ENCODE measurements at regions not wholly inside any gene's neighbourhood (a gene's known extent, or its start where the extent isn't known, plus 50 kb on each side); places are given as distances from the start of the nearest gene placed in this dataset.

GRCh38 chr5:68953875-68954617, 139.8 kb upstream of the SLC30A5 start:
- no peaks in the 10 kb centered on the region for H3K9me3 ChIP-seq (ENCODE audit: control insufficient read depth, insufficient read depth, low read depth, low read length)
- TF ChIP-seq ZNF513 (tag by site-specific recombination; IDR thresholded peaks at IDR 0.05): no peak
- TF ChIP-seq ZFP69B (tag by site-specific recombination; IDR thresholded peaks at IDR 0.05): no peak
- no peak for TF ChIP-seq ZNF639 (tag by site-specific recombination; IDR thresholded peaks at IDR 0.05)
- no peak for TF ChIP-seq PRDM6 (tag by site-specific recombination; IDR thresholded peaks at IDR 0.05)
- TF ChIP-seq ZBTB17 (tag by site-specific recombination; IDR thresholded peaks at IDR 0.05): no peak
- no peak for TF ChIP-seq HIC1 (tag by site-specific recombination; IDR thresholded peaks at IDR 0.05)
- no peak for TF ChIP-seq ZNF624 (tag by site-specific recombination; IDR thresholded peaks at IDR 0.05)
- TF ChIP-seq ZNF280C (tag by site-specific recombination; IDR thresholded peaks at IDR 0.05): no peak
- TF ChIP-seq ZBTB48 (tag by site-specific recombination; IDR thresholded peaks at IDR 0.05): no peak
- TF ChIP-seq GLI2 (tag by site-specific recombination; IDR thresholded peaks at IDR 0.05; ENCODE audit: borderline replicate concordance, low read depth): no peak
- TF ChIP-seq ZNF658 (tag by site-specific recombination; IDR thresholded peaks at IDR 0.05): no peak
- TF ChIP-seq ZNF394 (tag by site-specific recombination; IDR thresholded peaks at IDR 0.05; ENCODE audit: borderline replicate concordance): no peak
- TF ChIP-seq ELK4 (IDR thresholded peaks at IDR 0.05; ENCODE audit: borderline replicate concordance, low read depth, low read length): no peak
- no peak for TF ChIP-seq ZNF670 (tag by site-specific recombination; IDR thresholded peaks at IDR 0.05; ENCODE audit: low read depth)
- no peak for TF ChIP-seq RBAK (tag by site-specific recombination; IDR thresholded peaks at IDR 0.05)
- no peak for TF ChIP-seq ZBTB26 (tag by site-specific recombination; optimal IDR thresholded peaks at IDR 0.05)
- no peak for TF ChIP-seq ZNF18 (tag by site-specific recombination; IDR thresholded peaks at IDR 0.05)
- no peak for TF ChIP-seq ZNF280D (tag by site-specific recombination; IDR thresholded peaks at IDR 0.05)
- TF ChIP-seq ZNF510 (tag by site-specific recombination; IDR thresholded peaks at IDR 0.05; ENCODE audit: insufficient replicate concordance): no peak
- CTCF ChIA-PET: no interaction called here
- H3K36me3 ChIP-seq (ENCODE audit: control insufficient read depth in 2 of 2, insufficient read depth in 1 of 2, low read length in 2 of 2): no peaks in the 10 kb centered on the region
- no peak overlapping the region for H3K27ac ChIP-seq (ENCODE audit: extremely low read depth, low read depth, low read length)
- no peak overlapping the region for H3K4me3 ChIP-seq (ENCODE audit: low read depth, low read length)
- POLR2A ChIA-PET: no interaction called here
- no peaks in the 10 kb centered on the region for H3K4me1 ChIP-seq (ENCODE audit: control insufficient read depth, insufficient read depth, low read length)
